ENCODE measurements at regions not wholly inside any gene's neighbourhood (a gene's known extent, or its start where the extent isn't known, plus 50 kb on each side); places are given as distances from the start of the nearest gene placed in this dataset.

GRCh38 chr3:151550025-151550618 is 89.3 kb upstream of the IGSF10 start:
- Histone ChIP-seq H3K9me2 (ENCODE audit: insufficient read depth) (no peaks in the 10 kb centered on the region), H3K9ac (ENCODE audit: low read length) (no peak overlapping the region), H3K9me3 (ENCODE audit: control insufficient read depth in 1 of 2, insufficient read depth in 1 of 2, low read depth in 1 of 2, low read length in 2 of 2) (no peaks in the 10 kb centered on the region), H3K4me2 (ENCODE audit: low read length) (no peak overlapping the region), H3K79me2 (ENCODE audit: insufficient read depth, low read length) (no peaks in the 10 kb centered on the region), H3K4me3 (replicated peaks in 1 of 2; ENCODE audit: low read depth in 1 of 2, low read length in 2 of 2) (no peak overlapping the region), H3K36me3 (ENCODE audit: control insufficient read depth in 1 of 2, insufficient read depth in 2 of 2, low read length in 2 of 2) (no peaks in the 10 kb centered on the region), H3K27ac (ENCODE audit: low read depth, low read length) (no peak overlapping the region), H4K20me1 (ENCODE audit: insufficient read depth) (no peaks in the 10 kb centered on the region), H3K4me1 (ENCODE audit: control insufficient read depth in 1 of 2, insufficient read depth in 2 of 2, low read length in 2 of 2) (no peaks in the 10 kb centered on the region), H2AFZ (ENCODE audit: low read depth, low read length, poor library complexity, severe bottlenecking) (no peak overlapping the region), H3K27me3 (ENCODE audit: insufficient read depth, low read length) (no peaks in the 10 kb centered on the region)
- intact Hi-C loops (cut with micrococcal nuclease): no loop called here
- ChIA-PET RAD21 (ENCODE audit: low non-redundant PET in 1 of 2, low total read pairs in 2 of 2, uncharacterized antibody in 2 of 2, unreplicated experiment in 2 of 2) (no interaction called here), POLR2A (no interaction called here), CTCF (no interaction called here)
- BruUV-seq (replicated peaks): no TSS peak
- DNase-seq (ENCODE audit: low read depth, low spot score) (no peak), ATAC-seq (no peak)
- TF ChIP-seq MAX (IDR thresholded peaks at IDR 0.05) (no peak), RAD21 (IDR thresholded peaks at IDR 0.05; ENCODE audit: low read depth) (no peak), SIN3A (IDR thresholded peaks at IDR 0.05; ENCODE audit: low read depth) (no peak), EZH2 (IDR thresholded peaks at IDR 0.05) (no peak), SRF (IDR thresholded peaks at IDR 0.05; ENCODE audit: low read depth) (no peak), ZNF274 (IDR thresholded peaks at IDR 0.05; ENCODE audit: low read depth, low read length) (no peak), CBX3 (IDR thresholded peaks at IDR 0.05; ENCODE audit: low read depth) (no peak), SP1 (IDR thresholded peaks at IDR 0.05; ENCODE audit: low read depth) (no peak), FOSL1 (IDR thresholded peaks at IDR 0.05; ENCODE audit: low read depth) (no peak)

- ChIA-PET CTCF (no interaction called here), RAD21 (ENCODE audit: low non-redundant PET in 1 of 2, low total read pairs in 2 of 2, uncharacterized antibody in 2 of 2, unreplicated experiment in 2 of 2) (no interaction called here), POLR2A (no interaction called here)
- Histone ChIP-seq H3K27ac (ENCODE audit: low read depth, low read length) (no peak overlapping the region), H3K79me2 (ENCODE audit: insufficient read depth, low read length) (no peaks in the 10 kb centered on the region), H3K4me3 (replicated peaks in 1 of 2; ENCODE audit: low read depth in 1 of 2, low read length in 2 of 2) (no peak overlapping the region), H3K9me2 (ENCODE audit: insufficient read depth) (no peaks in the 10 kb centered on the region), H3K9ac (ENCODE audit: low read length) (no peak overlapping the region), H3K9me3 (ENCODE audit: control insufficient read depth in 1 of 2, insufficient read depth in 1 of 2, low read depth in 1 of 2, low read length in 2 of 2) (no peaks in the 10 kb centered on the region), H2AFZ (ENCODE audit: low read depth, low read length, poor library complexity, severe bottlenecking) (no peak overlapping the region), H3K36me3 (ENCODE audit: control insufficient read depth in 1 of 2, insufficient read depth in 2 of 2, low read length in 2 of 2) (no peaks in the 10 kb centered on the region), H3K4me2 (ENCODE audit: low read length) (no peak overlapping the region), H3K27me3 (ENCODE audit: insufficient read depth, low read length) (no peaks in the 10 kb centered on the region), H4K20me1 (ENCODE audit: insufficient read depth) (no peaks in the 10 kb centered on the region), H3K4me1 (ENCODE audit: control insufficient read depth in 1 of 2, insufficient read depth in 2 of 2, low read length in 2 of 2) (peaks cover 5 to 12% of the 10 kb centered on the region in 2 experiments; a peak in 3 of 4 replicates)
- TF ChIP-seq ZNF274 (IDR thresholded peaks at IDR 0.05; ENCODE audit: low read depth, low read length) (no peak), SRF (IDR thresholded peaks at IDR 0.05; ENCODE audit: low read depth) (no peak), CEBPB (IDR thresholded peaks at IDR 0.05; ENCODE audit: low read depth) (no peak), REST (IDR thresholded peaks at IDR 0.05; ENCODE audit: low read depth) (no peak), YY1 (IDR thresholded peaks at IDR 0.05; ENCODE audit: extremely low read depth, insufficient replicate concordance, low read depth, low read length) (no peak), EZH2phosphoT487 (IDR thresholded peaks at IDR 0.05; ENCODE audit: borderline replicate concordance) (no peak), JUND (IDR thresholded peaks at IDR 0.05) (no peak), EGR1 (IDR thresholded peaks at IDR 0.05; ENCODE audit: low read depth) (no peak), FOSL1 (IDR thresholded peaks at IDR 0.05; ENCODE audit: low read depth) (no peak), SIN3A (IDR thresholded peaks at IDR 0.05; ENCODE audit: low read depth) (no peak), ZBTB33 (IDR thresholded peaks at IDR 0.05; ENCODE audit: extremely low read depth, insufficient replicate concordance, low read length) (no peak), RAD21 (IDR thresholded peaks at IDR 0.05; ENCODE audit: low read depth) (no peak), CBX3 (IDR thresholded peaks at IDR 0.05; ENCODE audit: low read depth) (no peak)
- intact Hi-C loops (cut with micrococcal nuclease): no loop called here
- BruUV-seq (replicated peaks): no TSS peak
- ATAC-seq (no peak), DNase-seq (ENCODE audit: low read depth, low spot score) (no peak)
Observed at GRCh38 chr3:151548195-151548594, 87.3 kb upstream of the IGSF10 start.

Data from HCT116 (cell line).